NT2/D1 (cell line): ENCODE measurements at regions not wholly inside any gene's neighbourhood (a gene's known extent, or its start where the extent isn't known, plus 50 kb on each side); places are given as distances from the start of the nearest gene placed in this dataset.

Source experiments
- DNase-seq: peaks from one replicate; pipeline ENCODE4 v3.0.0-alpha.2; 2011; ENCODE audit warnings: low read depth, low spot score
- H3K27me3 ChIP-seq: 2 replicates; pipeline ENCODE4 v1.6.0; 2011; ENCODE audit warnings: mild to moderate bottlenecking; ENCODE audit not compliant: insufficient read length, insufficient read depth
- H3K36me3 ChIP-seq: 2 replicates; pipeline ENCODE4 v1.6.1; 2011; ENCODE audit warnings: mild to moderate bottlenecking, low read length, mixed read lengths; ENCODE audit not compliant: insufficient read depth, insufficient read length
- H3K4me1 ChIP-seq: 2 replicates; pipeline ENCODE4 v1.5.1; 2011; ENCODE audit not compliant: insufficient read depth, insufficient read length
- H3K4me3 ChIP-seq: 2 replicates; pipeline ENCODE4 v1.5.1; 2011; ENCODE audit warnings: low read depth; ENCODE audit not compliant: insufficient read length
- H3K9ac ChIP-seq: 2 replicates; pipeline ENCODE4 v1.6.0; 2011; ENCODE audit warnings: low read depth; ENCODE audit not compliant: insufficient read length
- H3K9me3 ChIP-seq: 2 replicates; pipeline ENCODE4 v1.5.1; 2011; ENCODE audit warnings: mild to moderate bottlenecking, low read length; ENCODE audit not compliant: insufficient read depth
- SUZ12 ChIP-seq: IDR thresholded peaks from 2 replicates; pipeline ENCODE4 v1.6.1; 2011; ENCODE audit not compliant: insufficient read length, insufficient read depth; ENCODE audit errors: extremely low read depth
- YY1 ChIP-seq: IDR thresholded peaks from 2 replicates; pipeline ENCODE4 v1.6.1; 2011; ENCODE audit not compliant: insufficient read length, insufficient read depth
- ZNF274 ChIP-seq: IDR thresholded peaks from 2 replicates; pipeline ENCODE4 v1.6.1; 2011; ENCODE audit warnings: mild to moderate bottlenecking, low read depth, low read length

- no peak for DNase-seq
- TF ChIP-seq ZNF274 (no peak), SUZ12 (no peak), YY1 (no peak)
- H3K4me3 ChIP-seq: no peak overlapping the region
- no peaks in the 10 kb centered on the region for H3K4me1 ChIP-seq
- H3K36me3 ChIP-seq: no peaks in the 10 kb centered on the region
- H3K9ac ChIP-seq: no peak overlapping the region
- H3K27me3 ChIP-seq: no peaks in the 10 kb centered on the region
- peaks cover 21% of the 10 kb centered on the region; the same call in 1 of the 2 replicates for H3K9me3 ChIP-seq
These were observed 385.8 kb downstream of the LRRC70 start for GRCh38 chr5:62964428-62964827.

- H3K9me3 ChIP-seq: peaks cover 21% of the 10 kb centered on the region; the same call in 1 of the 2 replicates
- no peaks in the 10 kb centered on the region for H3K36me3 ChIP-seq
- no peaks in the 10 kb centered on the region for H3K27me3 ChIP-seq
- no peaks in the 10 kb centered on the region for H3K4me1 ChIP-seq
- DNase-seq: no peak
- H3K4me3 ChIP-seq: no peak overlapping the region
- no peak overlapping the region for H3K9ac ChIP-seq
- TF ChIP-seq SUZ12: no peak
- no peak for TF ChIP-seq YY1
- TF ChIP-seq ZNF274: no peak
These were observed 382.2 kb downstream of the LRRC70 start for GRCh38 chr5:62960781-62961180.

GRCh38 chr5:62956597-62956996 lies 378.0 kb downstream of the LRRC70 start:
- H3K4me3 ChIP-seq: no peak overlapping the region
- TF ChIP-seq SUZ12: no peak
- no peak for TF ChIP-seq ZNF274
- TF ChIP-seq YY1: no peak
- H3K9ac ChIP-seq: no peak overlapping the region

DNA sequence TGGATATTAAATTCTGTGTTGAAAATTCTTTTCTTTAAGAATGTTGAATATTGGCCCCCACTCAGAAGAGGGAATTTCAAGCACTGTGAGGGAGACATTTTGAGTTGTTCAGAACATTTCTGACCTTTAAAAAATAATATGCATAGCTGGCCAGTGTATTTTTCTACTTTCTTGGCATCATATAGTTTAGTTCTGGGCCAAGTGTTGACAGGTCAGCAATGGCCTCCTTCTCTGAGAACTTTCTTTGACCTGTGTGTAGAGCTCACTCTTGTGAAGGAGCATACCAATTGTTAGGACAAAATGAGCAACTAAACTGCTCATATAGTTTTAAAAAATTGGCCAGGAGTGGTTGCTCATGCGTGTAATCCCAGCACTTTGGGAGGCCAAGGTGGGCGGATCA lies 376.0 kb downstream of the LRRC70 start:
- TF ChIP-seq ZNF274: no peak
- TF ChIP-seq SUZ12: no peak
- H3K4me1 ChIP-seq: no peaks in the 10 kb centered on the region
- no peak overlapping the region for H3K4me3 ChIP-seq
- H3K9me3 ChIP-seq: no peaks in the 10 kb centered on the region; the same call in 1 of the 2 replicates
- no peak overlapping the region for H3K9ac ChIP-seq
- H3K36me3 ChIP-seq: no peaks in the 10 kb centered on the region
- no peak for DNase-seq
- H3K27me3 ChIP-seq: no peaks in the 10 kb centered on the region

More at GRCh38 chr5:62956597-62956996, 378.0 kb downstream of the LRRC70 start:
- Histone ChIP-seq H3K9me3 (no peaks in the 10 kb centered on the region; the same call in 1 of the 2 replicates), H3K36me3 (no peaks in the 10 kb centered on the region), H3K4me1 (no peaks in the 10 kb centered on the region), H3K27me3 (no peaks in the 10 kb centered on the region)
- DNase-seq: no peak

- TF ChIP-seq SUZ12: no peak
- TF ChIP-seq YY1: no peak
- no peak for TF ChIP-seq ZNF274
- H3K9me3 ChIP-seq: no peaks in the 10 kb centered on the region
- H3K27me3 ChIP-seq: no peaks in the 10 kb centered on the region
- DNase-seq: no peak
- no peaks in the 10 kb centered on the region for H3K36me3 ChIP-seq
- no peaks in the 10 kb centered on the region for H3K4me1 ChIP-seq
- H3K9ac ChIP-seq: no peak overlapping the region
- H3K4me3 ChIP-seq: no peak overlapping the region
These were observed 369.7 kb downstream of the LRRC70 start for GRCh38 chr5:62948301-62948700.

DNA sequence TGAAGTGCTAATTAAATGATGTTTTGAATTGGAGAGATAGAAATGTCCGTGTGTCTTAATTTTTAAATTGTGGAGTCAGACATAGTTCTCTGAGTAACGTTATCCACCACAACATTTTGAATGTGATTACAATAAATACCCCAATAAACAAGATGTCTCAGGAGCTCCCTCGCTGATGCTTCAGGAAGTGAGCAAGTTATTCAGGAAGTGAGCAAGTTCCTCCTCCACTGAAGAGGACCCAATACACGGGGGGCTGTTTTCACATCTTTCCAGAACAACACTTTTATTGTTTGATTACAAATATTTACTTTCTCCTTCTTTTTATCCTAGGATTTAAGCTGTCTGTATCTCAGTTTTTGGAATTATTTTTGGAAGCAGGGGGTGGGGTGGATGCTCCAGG lies 363.8 kb downstream of the LRRC70 start:
- no peaks in the 10 kb centered on the region for H3K4me1 ChIP-seq
- TF ChIP-seq SUZ12: no peak
- TF ChIP-seq ZNF274: no peak
- TF ChIP-seq YY1: no peak
- H3K9me3 ChIP-seq: no peaks in the 10 kb centered on the region
- DNase-seq: no peak
- H3K9ac ChIP-seq: no peak overlapping the region
- no peaks in the 10 kb centered on the region for H3K27me3 ChIP-seq
- H3K4me3 ChIP-seq: no peak overlapping the region
- H3K36me3 ChIP-seq: no peaks in the 10 kb centered on the region

DNA sequence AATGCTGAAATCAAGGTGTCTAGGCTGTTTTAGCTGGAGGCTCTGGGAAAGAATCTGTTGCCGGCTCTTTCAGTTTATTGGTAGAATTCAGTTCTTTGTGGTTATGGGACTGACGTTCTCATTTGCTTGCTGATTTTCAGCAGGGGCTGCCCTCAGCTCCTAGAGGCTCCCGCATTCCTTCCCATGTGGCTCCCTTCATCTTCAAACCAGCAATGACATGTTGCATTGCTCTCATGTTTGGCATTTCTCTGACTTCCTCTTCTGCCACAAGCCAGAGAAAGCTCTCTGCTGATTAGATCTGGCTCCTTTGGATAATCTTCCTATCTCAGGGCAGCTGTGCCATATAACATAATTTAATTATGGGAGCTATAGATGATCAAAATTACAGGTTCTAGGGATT lies 360.3 kb downstream of the LRRC70 start:
- Histone ChIP-seq H3K4me1 (no peaks in the 10 kb centered on the region), H3K9ac (no peak overlapping the region), H3K27me3 (no peaks in the 10 kb centered on the region), H3K9me3 (no peaks in the 10 kb centered on the region), H3K36me3 (no peaks in the 10 kb centered on the region), H3K4me3 (no peak overlapping the region)
- TF ChIP-seq SUZ12: no peak
- no peak for TF ChIP-seq ZNF274
- TF ChIP-seq YY1: no peak
- no peak for DNase-seq
